HL-60 (cell line): ENCODE measurements at regions not wholly inside any gene's neighbourhood (a gene's known extent, or its start where the extent isn't known, plus 50 kb on each side); places are given as distances from the start of the nearest gene placed in this dataset.

ENCODE experiments used
- DNase-seq, 2 experiments: peaks; one replicate each; pipeline ENCODE4 v3.0.0-alpha.2; 2010 to 2020; ENCODE audit warnings: low read depth in 1 of 2, low spot score in 1 of 2
- H3K27ac ChIP-seq: fragments of 250-450 bp; sonication (Bioruptor Pico); replicated peaks from 2 replicates; pipeline ENCODE4 v1.5.1; 2020; ENCODE audit warnings: mild to moderate bottlenecking, moderate library complexity
- H3K27me3 ChIP-seq: fragments of 250-450 bp; sonication (Bioruptor Pico); 2 replicates; pipeline ENCODE4 v1.5.1; 2021; ENCODE audit warnings: mild to moderate bottlenecking, moderate library complexity; ENCODE audit not compliant: insufficient read depth, poor library complexity, severe bottlenecking
- H3K4me3 ChIP-seq: replicated peaks from 2 replicates; pipeline ENCODE4 v1.5.1; 2011; ENCODE audit warnings: mild to moderate bottlenecking, control low read depth, low read length; ENCODE audit not compliant: insufficient read depth
- CTCF ChIP-seq: IDR thresholded peaks from one replicate; pipeline ENCODE4 v1.5.1; 2011; ENCODE audit warnings: low read length, control low read depth, inconsistent platforms; ENCODE audit not compliant: insufficient read depth
- GABPA ChIP-seq: IDR thresholded peaks from 2 replicates; pipeline ENCODE4 v1.6.1; 2012; ENCODE audit warnings: low read depth
- POLR2AphosphoS5 ChIP-seq: IDR thresholded peaks from 2 replicates; pipeline ENCODE4 v1.6.1; 2012; ENCODE audit warnings: low read depth
- REST ChIP-seq: IDR thresholded peaks from 2 replicates; pipeline ENCODE4 v1.6.1; 2012; ENCODE audit warnings: low read depth; ENCODE audit not compliant: insufficient replicate concordance
- SPI1 ChIP-seq: IDR thresholded peaks from 2 replicates; pipeline ENCODE4 v1.6.1; 2012; ENCODE audit warnings: low read depth, mild to moderate bottlenecking, borderline replicate concordance

DNA sequence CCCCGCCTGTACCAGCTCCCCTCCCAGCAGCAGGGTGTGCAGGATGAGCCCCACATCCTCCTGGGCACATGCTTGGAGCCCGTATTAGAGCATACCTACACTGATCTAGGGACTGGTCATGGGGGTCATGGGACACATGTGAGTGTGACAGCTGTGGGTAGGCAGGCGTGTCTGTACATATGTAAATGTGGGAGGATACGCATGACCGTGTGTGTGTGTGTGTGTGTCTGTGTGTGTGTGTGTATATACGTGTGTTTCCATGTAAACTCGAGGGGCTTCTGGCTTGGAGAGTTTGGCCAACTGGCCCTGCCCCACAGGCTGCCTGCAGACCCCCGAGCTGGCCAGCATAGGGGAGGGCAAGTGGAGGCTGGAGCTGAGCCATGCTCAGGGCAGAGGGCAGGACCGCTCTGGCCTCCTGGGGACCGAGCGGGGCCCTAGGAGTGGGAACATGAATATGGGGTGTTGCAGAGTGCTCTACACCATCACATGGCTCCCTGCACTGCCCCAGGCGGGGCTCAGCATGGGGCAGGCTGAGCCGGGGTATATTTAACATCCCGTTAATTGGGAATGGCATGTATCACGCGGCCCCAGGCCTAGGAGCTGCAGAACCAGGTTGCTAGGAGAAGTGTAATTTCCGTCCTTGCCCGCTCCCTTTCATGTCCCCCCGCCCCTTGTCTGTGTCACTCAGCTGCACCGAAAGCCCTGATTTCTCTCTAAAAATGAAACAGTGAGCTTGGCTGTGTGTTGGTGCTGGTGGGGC lies 152.7 kb upstream of the PCBD1 start:
- no peak for TF ChIP-seq REST
- no peak for DNase-seq
- Histone ChIP-seq H3K27ac (no peak overlapping the region), H3K4me3 (no peak overlapping the region), H3K27me3 (no peaks in the 10 kb centered on the region)

- Histone ChIP-seq H3K27me3 (no peaks in the 10 kb centered on the region), H3K4me3 (no peak overlapping the region), H3K27ac (no peak overlapping the region)
- TF ChIP-seq GABPA (no peak), REST (no peak), CTCF (no peak), SPI1 (no peak), POLR2AphosphoS5 (no peak)
- no peak for DNase-seq
These were observed 153.9 kb upstream of the PCBD1 start for GRCh38 chr10:71042216-71042615.

DNA sequence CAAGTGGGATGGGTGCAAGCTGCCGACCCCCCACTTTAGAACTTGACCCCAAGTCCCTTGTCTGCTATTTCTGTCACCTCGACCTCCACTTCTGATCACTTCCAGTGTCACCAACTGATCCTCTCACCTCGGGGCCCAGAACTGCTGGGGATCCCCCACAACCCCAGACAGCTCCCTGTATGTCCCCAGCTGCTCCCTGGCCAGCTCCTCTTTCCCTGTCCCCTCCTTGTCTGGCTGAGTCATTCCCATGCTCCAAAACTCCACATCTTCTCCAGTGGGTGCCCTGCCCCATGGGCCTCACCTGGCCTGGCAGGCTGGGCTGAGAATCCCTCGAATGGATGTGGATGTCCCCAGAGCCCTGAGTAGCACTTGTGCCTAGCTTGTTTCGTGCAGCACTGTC lies 154.3 kb upstream of the PCBD1 start:
- Histone ChIP-seq H3K27ac (no peak overlapping the region), H3K4me3 (no peak overlapping the region), H3K27me3 (no peaks in the 10 kb centered on the region)
- DNase-seq = no peak
- TF ChIP-seq POLR2AphosphoS5 = no peak
- TF ChIP-seq REST = no peak
- no peak for TF ChIP-seq SPI1
- TF ChIP-seq CTCF = no peak
- no peak for TF ChIP-seq GABPA

- no peak for TF ChIP-seq POLR2AphosphoS5
- no peak for TF ChIP-seq CTCF
- no peak for TF ChIP-seq GABPA
- no peak for TF ChIP-seq REST
- TF ChIP-seq SPI1 = no peak
- Histone ChIP-seq H3K27ac (no peak overlapping the region), H3K27me3 (no peaks in the 10 kb centered on the region)
These were observed 155.5 kb upstream of the PCBD1 start for GRCh38 chr10:71043858-71044257.

More at GRCh38 chr10:71043858-71044257, 155.5 kb upstream of the PCBD1 start:
- no peak overlapping the region for H3K4me3 ChIP-seq
- no peak for DNase-seq
